Activated CD4-positive, alpha-beta T cell treated with anti-CD3 and anti-CD28 coated beads for 48 hours (primary cell): ENCODE measurements at regions not wholly inside any gene's neighbourhood (a gene's known extent, or its start where the extent isn't known, plus 50 kb on each side); places are given as distances from the start of the nearest gene placed in this dataset.

Source experiments
- DNase-seq: peaks from one replicate; pipeline ENCODE4 v3.0.0-alpha.2; 2020

DNA sequence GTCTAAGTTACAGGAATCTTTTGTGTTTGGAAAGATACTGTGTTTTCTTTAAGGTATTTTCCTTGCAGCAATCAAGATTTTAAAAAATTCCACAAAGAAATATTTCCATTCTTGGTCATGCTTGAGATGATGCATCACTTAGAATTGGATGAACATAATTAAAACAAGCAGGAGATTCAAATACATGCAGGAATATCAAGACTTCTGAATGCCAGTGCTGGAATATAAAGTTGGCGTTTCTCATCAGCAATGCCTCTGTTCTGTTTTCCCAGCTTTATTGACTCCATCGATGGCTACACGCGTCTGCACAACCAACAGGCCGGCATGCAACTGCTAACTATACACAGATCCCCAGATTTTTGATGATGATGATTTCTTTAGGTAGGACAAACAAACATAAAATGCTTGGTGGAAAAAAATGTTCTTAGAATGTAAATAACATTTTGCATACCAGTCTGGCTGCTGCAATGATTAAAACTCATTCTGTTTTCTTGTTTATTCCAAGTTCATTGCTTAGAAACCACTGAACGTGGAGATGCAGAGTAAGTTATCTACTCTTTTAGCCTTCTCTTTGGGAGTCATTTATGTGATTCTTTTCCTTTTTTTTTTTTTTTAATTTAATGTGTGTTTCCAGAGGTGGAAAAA is 91.3 kb upstream of the FAM171A1 start:
- DNase-seq = no peak

DNA sequence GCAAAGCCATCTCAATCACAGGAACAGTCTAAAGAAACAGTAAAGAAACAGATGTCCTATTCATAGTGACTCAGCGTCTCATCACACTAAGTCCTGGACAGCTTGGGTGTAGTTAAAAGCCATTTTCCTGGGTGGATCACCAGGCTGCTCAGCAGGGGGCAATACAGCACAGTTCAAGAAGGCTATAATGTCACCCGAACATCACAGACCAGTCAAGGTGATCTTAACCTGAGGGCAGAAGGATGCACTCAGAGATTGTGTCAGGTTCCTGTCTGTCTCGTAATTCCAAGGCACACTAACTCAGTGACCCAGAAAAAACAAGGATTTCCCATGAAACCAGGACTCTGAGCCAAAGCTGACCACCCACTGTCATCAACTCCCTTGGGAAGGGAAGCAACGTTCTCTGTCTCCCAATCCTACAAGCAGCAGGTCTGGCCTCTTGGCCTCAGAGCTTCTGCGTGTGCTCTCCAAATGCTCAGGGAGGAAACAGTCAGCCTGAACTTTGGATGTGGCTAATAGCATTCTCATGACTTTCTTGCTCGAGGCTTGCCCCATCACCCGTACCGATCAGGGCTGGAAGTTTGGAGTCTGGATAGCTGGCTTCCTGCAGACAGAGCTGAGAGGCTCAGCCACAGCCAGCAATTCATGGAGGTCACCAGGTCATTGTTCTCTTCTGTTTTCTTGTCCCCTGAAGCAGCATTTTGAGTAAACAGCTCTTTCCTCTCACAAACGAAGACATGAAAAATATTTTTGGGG is 90.4 kb upstream of the FAM171A1 start:
- DNase-seq = no peak

DNA sequence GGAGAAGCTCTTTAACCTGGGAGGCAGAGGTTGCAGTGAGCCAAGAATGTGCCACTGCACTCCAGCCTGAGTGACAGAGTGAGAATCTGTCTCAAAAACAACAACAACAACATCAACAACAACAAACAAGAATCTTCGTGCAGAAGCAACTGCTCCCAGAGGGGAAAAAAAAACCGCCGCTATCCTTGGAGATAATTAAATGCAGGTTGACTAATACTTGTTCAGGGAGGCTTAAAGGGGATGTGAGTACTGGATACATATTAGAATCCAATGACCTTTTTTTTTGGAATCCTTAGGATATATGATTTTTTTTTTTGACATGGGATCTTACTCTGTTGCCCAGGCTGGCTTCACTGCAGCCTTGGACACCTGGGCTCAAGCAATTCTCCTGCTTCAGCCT is 89.6 kb upstream of the FAM171A1 start:
- no peak for DNase-seq

DNA sequence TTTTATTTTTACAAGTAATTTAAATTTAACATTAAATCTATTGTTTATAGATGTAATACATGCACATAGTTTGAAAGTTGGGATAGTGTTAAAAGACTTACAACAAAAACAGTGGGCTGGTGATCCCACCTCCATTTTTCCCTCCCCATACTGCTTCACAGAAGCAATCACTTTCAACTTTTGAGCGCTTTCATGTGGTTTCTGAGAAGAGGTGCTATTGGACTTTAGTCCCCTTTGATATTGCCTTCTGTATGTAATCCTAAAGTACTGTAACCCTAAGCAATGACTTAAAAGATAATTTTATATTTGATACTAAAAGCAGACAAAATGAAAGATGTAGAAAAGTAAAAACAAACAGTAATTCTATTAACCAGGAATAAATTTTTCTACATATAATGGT is 88.1 kb upstream of the FAM171A1 start:
- DNase-seq = no peak

DNA sequence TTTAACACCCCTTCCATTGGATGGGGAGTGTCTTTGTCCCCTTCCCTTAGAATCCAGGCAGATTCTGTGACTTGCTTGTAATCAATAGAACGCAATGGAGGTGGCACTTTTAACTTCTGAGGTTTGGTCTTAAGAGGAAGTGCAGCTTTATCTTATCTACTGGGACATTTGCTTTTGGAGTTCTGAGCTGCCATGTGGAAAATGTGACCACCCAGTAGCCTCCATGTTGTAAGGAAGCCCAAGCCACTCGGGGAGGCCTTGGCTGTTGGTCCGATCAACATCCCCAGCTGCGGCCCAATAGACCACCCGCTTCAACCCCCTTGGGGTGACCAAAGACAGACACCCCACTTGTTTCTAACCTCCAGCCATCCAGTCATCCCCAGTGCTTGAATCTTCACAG is 86.3 kb upstream of the FAM171A1 start:
- DNase-seq = no peak

DNA sequence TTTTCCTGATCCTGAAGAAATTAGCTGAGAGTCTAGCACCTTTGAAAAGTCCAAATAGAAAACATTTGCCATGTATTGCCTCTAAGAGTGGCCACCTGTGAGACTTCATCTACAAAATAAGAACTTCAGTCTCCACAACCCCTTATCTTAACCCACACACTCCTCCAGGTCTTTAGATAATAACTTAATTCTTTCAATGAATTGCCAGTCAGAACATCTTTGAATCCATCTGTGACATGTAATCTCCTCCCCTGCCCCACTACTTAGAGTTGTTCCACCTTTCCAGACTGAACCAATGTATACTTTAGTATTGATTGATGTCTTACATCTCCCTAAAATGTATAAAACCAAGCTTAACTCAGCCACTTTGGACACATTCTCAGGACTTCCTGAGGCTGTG is 84.4 kb upstream of the FAM171A1 start:
- no peak for DNase-seq

DNA sequence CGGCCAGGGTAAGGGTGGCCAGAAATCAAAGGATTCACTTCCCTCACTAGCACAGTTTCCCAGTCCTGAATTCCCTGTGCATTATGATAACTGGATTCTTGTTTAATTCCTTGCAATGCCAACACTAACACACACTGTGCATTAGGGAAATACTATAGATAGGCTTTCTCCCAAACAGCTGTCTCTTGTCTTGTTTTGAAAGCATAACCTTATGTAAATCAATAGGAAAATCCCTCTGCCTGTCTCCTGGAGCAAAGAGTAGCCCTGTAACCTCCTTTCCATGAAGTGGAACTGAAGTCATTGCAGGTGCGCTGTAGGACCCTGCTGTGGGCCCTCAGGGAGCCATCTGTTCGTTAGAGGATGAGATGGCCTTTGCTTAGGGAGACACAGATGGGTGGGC is 82.8 kb upstream of the FAM171A1 start:
- no peak for DNase-seq

DNA sequence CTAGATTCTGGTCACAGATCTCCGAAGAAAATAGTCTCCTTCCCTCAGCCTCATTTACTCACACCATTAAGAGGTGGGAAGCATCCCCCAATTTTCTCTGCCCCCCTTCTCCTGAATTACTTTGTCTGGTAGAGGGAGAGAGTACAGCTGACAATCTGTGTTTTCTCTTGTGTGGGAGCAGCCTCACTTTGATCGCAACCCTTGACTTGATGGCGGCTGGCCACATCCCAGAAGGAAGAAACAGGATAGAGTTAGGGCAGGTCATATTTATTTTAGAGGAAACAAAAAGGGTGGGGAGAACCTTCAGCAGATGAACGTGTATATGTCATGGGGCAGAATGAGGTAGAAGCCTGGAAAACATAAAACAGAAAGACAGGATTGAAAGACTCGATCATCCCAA is 82.4 kb upstream of the FAM171A1 start:
- DNase-seq = no peak

DNA sequence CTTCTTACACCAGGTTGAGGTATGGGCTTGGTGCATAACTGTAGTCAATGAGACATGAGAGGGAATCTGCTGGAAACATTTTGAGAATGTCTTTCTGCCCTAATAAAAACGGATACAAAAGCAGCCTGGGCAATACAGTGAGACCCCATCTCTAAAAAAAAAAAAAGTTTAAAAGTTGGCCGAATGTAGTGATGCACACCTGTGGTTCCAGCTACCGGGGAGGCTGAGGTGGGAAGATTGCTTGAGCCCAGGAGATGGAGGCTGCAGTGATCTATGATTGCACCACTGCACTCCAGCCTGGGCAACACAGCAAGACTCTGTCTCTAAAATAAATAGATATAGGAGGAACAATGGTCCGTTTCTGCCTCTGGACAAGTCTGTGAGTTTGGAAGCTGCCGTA is 81.5 kb upstream of the FAM171A1 start:
- DNase-seq = no peak

DNA sequence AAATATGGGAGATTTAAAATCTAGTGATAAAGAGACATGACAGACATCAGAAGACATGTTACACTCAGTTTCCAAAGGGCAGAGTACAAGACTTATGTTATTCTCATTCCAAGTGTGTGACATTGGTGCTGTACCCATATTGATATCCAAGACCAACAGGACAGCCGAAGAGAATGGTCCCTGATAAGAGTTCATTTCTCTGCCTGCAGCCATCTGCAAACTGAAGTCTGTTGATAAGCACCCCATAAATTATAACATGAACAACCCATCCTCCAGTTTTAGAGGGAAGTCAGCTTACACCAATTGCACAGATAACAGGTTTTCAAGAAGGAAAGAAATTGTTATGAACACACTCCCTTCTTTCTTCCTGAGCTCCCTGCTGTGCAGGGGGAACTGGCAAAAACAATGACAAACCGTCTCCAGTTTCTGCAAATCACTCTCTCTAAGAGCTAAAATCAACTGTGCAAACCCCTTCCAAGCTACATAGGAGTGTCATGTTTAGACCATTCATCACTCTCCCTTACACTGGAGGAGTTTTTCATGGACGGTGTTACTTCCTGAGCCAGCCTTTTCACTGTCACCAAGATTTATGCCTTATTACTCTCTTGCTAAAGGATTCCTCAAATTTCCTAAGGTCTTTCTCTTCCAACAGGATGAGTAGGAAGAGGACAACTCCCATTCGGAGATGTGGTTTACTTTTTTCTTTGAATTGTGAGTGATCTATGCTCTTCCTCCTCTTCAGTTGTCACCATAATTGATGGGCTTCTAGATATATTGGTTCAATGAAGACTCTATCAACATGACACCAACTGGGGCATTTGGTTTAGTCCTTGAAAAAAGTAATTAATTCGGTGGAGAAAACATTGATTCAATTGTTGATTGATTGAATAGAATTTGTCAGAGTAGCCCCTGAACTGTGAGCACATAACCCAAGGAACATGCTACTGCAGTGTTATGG is 80.3 kb upstream of the FAM171A1 start:
- no peak for DNase-seq

DNA sequence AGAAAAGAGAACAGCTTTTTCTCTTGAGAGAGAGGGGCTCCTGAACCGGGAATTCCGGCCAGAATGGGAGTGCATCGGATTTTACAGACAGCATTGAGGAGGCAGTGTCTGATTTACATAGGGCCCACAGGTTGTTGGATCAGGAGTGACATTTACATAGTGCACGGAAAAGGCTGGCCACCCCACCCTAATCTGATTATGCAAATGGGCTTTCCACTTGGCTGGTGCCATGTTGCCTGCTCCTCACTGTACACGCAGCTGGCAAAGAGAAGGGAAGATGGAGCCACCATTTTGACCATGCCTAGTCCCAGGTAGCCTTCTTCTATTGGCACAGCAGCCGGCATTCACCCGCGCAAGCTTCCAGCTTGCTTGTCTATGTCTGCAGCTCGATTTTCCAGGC is 77.5 kb upstream of the FAM171A1 start:
- DNase-seq = no peak

DNA sequence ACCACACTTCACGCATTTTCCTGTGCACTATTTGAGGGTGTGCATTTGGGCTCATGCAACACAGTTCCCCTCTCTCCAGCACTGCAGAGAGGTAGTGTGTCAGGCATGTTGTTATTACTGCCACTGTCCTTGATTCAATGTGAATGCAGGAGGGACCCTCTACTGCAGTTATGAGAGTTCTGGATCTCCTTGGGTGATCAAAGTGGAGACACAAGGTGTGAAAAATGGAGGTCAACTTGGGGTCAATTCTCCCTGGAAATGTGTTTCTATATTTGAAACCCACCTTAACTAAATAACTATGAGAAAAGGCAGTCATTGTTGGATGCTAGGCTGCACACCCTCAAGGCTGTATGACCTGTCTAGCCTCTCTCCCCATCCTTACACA is 73.9 kb upstream of the FAM171A1 start:
- DNase-seq = no peak

DNA sequence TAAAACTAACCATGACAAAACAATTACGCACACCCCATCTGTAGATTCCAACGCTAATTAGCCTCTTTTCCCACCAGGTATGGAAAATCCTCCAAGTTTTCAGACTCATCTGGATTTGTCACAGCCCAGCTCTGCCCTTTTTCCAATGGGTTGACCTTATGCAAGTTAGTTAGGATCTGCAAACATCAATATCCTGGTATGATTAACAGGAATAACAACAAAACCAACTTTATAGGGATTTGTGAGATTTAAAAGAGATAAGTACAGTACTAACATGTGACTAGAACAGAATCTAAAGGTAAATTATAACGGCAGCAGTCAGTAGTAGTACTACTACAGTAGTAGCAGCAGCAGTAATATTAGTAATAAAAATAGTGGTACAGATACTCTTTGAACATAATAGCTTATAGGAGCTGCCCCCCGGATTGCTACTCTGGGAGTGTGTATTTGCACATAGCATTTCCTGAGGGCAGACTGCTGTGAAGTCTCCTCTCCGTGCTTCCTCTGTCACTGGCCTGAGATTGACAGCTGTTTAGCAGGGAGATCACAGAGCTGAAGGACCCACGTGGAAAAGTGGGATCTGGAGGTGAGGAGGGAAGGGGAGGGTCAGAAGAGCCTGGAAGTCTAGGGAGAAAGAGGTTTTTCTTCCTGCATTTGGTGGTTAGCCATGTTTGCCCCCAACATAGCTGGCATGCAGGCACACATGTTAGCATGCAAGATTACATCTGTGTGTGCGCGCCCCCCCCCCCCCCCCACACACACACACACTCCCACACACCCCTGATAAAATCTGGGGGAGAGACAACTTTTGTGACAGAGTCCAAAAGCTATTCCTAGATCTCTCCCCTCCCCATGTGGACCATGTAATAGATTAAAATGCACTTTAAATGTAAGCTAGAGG is 73.3 kb upstream of the FAM171A1 start:
- no peak for DNase-seq

DNA sequence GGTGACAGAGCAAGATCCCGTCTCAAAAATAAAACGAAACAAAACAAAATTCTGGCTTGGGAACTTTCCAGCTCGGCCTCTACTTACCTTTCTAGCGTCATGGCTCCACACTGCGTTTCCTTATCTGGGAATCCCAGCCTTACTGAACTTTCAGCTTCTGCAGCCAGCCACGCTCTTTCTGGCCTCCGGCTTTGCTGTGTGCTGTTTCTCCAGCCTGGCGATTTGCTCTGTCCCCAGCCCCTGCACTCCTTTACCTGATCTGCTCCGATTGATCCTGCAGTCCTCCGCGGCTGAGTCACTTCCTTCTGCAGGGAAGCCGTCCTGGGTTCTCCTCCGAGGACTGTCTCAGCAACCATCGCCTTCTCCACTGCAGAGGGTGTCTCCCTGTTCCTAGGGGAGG is 71.0 kb upstream of the FAM171A1 start:
- DNase-seq = no peak

DNA sequence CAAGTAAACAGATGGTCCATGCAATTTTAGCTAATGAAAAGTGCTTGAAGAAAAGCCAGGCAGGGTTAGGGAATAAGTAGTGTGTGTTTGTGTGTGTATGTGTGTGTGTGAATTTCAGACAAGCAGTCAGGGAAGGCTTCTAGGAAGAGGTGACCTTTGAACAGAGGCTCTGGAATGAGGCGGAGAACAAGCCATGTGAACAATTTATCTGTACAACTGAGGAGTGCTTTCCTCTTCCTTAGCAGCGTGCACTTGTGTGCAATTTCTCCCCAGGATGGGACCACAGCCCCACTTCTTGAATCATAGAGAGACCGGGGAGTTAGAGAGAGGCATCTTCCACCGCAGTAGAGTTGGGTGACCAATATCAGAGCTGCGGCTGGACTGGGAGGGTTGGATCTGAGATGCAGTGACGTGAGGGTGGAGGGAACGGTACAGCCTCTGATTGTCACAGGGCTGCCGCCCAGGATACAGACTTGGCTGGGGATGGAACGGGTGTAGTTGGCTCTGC is 69.2 kb upstream of the FAM171A1 start:
- DNase-seq = no peak

DNA sequence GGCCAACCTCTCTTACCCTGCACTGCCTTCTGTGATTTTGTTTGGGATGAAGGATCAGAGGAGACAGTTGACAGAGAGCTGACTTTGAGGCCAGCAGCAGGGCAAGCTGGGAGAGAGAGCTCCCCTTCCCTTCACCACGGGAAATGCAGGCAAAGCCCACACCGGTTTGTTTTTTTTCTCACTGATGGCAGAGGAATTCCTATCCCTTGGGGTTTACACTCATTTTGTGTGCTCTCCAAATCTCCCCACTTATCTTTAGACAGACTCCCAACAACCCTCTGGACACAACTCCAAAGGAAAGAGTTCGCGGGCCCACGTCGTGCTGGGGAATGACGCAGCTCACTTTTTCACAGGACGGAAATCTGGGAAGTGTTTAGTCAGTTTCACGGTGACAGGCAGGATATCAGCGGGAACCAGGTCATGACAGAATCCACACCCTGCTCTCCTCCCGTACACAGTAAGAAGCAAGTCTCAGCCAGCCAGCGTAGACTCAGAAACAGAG is 68.3 kb upstream of the FAM171A1 start:
- no peak for DNase-seq

DNA sequence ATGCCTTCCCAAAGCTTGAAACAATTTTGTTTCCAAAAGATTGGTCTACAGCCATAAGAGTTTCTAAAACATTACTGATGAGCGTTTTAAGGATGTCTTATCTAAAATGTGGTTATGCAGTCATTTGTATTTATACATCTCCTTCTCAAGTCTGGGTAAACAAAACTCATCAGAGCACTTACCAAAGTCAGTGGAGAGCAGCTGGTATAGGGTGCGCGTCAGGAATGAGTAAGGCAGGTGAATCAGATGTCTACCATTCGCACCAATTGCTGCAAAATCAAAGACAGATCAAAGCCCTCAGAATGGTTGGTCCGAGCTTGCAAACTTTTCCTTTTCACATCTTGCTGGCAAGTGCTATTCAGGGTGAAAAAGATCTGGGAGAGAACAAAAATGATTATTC is 65.6 kb upstream of the FAM171A1 start:
- DNase-seq = no peak

DNA sequence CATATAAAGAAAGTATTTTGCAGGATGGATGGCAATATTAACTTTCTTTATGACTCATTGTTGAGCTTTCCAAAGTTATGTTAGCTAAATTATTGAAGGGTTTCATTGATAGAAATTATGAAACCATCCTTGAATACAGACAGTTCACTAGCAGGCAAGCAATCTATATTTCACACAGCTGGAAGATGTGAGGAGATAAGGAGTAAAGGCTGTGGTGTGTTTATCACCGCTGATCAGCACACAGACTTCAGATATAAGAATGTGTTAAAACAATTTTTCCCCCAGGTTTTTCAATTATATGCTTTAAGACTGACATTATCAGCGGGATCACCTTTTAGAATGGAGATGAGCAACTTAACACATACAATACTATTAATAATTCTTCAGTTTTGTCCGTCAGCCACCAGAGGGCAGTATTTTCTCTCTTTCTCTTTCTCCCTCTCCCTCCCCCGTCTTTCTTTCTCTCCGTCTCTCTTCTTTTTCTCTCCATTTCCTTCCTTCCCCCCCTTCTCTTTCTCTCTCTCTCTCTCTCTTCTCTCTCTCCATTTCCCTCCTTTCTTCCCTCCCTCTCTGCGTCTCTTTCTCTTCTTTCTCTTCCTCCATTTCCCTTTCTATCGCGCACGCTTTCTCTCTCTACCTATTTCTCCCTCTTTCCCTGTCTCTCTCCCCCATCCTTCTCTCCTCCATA is 62.9 kb upstream of the FAM171A1 start:
- DNase-seq = peak; percentile 35

DNA sequence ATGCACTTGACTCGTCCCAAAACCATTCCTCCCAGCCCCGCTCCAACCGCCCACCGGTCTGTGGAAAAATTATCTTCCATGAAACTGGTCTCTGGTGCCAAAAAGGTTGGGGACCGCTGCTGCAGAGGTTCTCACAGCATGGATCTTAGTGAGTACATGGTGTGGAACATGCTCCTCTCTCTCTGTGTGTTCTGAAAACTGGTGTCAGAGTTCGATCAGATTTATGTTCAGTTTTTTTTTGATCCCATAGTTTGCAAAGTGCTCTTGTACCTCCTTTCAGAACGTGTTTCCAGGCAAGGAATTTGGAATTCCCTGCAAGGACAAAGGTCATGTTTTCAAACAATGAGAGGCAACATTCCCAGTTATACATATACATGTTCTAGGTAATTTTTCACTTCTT is 61.2 kb upstream of the FAM171A1 start:
- DNase-seq = no peak

DNA sequence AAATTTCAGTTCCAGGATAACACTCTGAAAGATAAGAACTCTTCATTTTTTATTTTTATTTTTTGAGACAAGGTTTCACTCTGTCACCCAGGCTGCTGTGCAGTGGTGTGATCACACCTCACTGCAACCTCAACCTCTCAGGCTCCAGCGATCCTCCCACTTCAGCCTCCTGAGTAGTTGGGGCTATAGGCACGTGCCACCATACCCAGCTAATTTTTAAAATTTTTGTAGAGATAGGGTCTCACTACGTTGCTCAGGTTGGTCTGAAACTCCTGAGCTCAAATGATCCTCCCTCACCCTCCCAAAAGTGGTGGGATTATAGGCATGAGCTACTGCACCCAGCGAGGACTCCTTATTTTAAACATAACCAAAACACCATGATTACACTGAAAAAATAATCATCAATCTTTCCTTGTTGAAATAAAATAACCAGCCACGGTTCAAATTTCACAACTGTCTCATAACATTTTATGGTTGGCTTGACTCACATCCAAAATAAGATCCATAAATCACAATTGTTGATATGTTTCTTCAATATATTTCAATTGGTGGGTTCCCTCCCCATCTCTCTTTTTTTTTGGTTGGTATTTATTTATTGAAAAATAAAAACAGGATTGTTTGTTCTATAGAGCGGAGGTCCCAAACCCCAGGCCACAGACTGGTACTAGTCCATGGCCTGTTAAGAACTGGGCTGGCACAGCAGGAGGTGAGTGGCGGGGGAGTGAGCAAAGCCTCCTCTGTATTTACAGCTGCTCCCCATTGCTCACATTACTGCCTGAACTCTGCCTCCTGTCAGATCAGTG is 60.1 kb upstream of the FAM171A1 start:
- DNase-seq = no peak

DNA sequence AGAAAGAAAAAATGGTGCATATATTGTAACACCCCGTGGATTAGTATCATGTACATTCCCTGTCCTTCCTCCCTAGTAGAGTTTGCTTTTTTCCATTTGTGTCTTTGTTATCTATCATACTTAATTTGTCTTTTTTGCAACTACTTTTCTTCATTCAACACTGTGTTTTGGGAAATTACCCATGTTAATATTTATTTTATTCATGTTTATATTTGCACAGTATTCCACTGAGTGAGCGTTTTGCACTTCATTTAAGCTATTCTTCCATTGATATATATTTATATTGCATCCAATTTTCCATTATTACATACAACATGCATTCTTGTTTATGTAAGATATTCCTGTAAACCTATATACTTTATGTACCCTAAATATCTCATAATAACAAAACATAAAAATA is 57.6 kb upstream of the FAM171A1 start:
- no peak for DNase-seq
